ENCODE measurements at regions not wholly inside any gene's neighbourhood (a gene's known extent, or its start where the extent isn't known, plus 50 kb on each side); places are given as distances from the start of the nearest gene placed in this dataset.
"Not testable (repeated sequence)": the region's sequence is repeated elsewhere in the genome, so short reads cannot be mapped to it uniquely, and the experiment has no call there.

GRCh38 chr9:66803619-66804018 is 96.9 kb upstream of the ZNF658 start:
- 48% methylated on average over 1 of the region's 1 CpG for WGBS
- ATAC-seq; H3K27ac ChIP-seq (ENCODE audit: low read length); H3K27me3 ChIP-seq (ENCODE audit: control insufficient read depth, insufficient read depth); H3K4me1 ChIP-seq (ENCODE audit: control insufficient read depth, insufficient read depth, low read length); intact Hi-C loops (cut with DNase I); H3K9me3 ChIP-seq (ENCODE audit: control insufficient read depth, low read length); H3K4me3 ChIP-seq (ENCODE audit: low read length); DNase-seq: not testable (repeated sequence)

DNA sequence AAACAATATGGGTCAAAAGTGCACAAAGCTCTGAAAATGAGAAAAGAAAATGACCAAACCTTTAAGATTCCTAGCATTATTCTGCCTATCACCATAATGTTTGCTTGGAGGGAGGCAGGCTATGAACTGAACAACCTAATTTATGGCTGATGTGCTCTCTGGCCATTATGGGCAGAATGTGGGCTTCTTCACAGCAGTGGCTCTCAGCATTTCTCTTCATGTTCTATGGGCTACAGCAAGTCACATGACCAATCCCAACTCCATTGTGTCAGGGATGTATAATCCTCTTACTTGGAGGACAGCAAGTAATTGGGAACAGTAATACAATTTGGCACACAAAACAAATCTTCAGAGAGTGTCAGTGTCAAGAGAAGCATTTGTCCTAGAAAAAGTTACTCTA is 90.3 kb upstream of the ZNF658 start:
- DNase-seq; ATAC-seq; H3K4me3 ChIP-seq (ENCODE audit: low read length); intact Hi-C loops (cut with DNase I); H3K27me3 ChIP-seq (ENCODE audit: control insufficient read depth, insufficient read depth); H3K9me3 ChIP-seq (ENCODE audit: control insufficient read depth, low read length); H3K4me1 ChIP-seq (ENCODE audit: control insufficient read depth, insufficient read depth, low read length); H3K27ac ChIP-seq (ENCODE audit: low read length): not testable (repeated sequence)

DNA sequence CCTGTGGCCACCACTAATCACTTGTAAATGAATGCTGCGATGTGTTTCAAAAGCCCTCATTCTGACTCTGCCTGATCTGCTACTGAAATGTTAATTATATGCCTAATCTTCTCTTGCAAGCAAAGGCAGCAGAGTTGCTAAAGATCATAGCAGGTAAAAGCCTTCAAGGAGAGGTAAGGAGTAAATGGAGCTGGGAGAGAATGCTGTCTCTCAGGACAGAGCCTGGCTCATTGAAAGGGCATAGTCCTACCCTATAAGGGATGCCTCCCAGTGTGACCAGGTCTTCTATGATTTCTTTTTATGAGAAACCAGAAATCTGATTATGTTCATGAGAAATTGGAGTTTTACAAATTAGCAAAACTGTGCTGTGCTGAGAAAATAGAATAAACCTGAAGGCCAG is 88.2 kb upstream of the ZNF658 start:
- H3K27ac ChIP-seq (ENCODE audit: low read length); H3K27me3 ChIP-seq (ENCODE audit: control insufficient read depth, insufficient read depth); H3K4me1 ChIP-seq (ENCODE audit: control insufficient read depth, insufficient read depth, low read length); DNase-seq; H3K9me3 ChIP-seq (ENCODE audit: control insufficient read depth, low read length); intact Hi-C loops (cut with DNase I); H3K4me3 ChIP-seq (ENCODE audit: low read length): not testable (repeated sequence)
- peak in 1 of 2 donors; percentile 36 for ATAC-seq
- WGBS: no CpG with 5 or more reads among the region's 1 CpG

GRCh38 chr9:66812967-66813366 is 87.6 kb upstream of the ZNF658 start:
- WGBS: 44% methylated on average over 2 of the region's 2 CpGs
- H3K4me1 ChIP-seq (ENCODE audit: control insufficient read depth, insufficient read depth, low read length); DNase-seq; H3K4me3 ChIP-seq (ENCODE audit: low read length); ATAC-seq; H3K27ac ChIP-seq (ENCODE audit: low read length); H3K27me3 ChIP-seq (ENCODE audit: control insufficient read depth, insufficient read depth); H3K9me3 ChIP-seq (ENCODE audit: control insufficient read depth, low read length); intact Hi-C loops (cut with DNase I): not testable (repeated sequence)

DNA sequence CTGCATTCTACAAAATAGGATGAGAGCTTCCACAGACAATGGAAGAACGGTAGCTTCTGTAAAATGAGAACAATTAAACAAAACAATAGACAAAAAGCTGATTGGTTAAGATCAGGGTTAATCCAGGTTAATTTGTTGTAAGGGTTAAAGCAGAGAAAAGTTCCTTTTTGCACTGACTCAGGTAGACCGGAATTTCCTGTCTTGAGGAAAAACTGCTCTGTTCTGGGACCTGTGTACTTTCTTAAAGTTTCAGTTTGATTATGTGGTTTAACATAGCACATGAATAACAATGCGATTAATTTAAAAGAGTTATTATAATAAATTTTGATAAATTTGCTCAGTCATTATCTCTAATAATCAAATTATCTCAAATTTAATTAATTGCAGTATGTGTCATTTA is 86.5 kb upstream of the ZNF658 start:
- H3K4me3 ChIP-seq (ENCODE audit: low read length); ATAC-seq; H3K4me1 ChIP-seq (ENCODE audit: control insufficient read depth, insufficient read depth, low read length); H3K27ac ChIP-seq (ENCODE audit: low read length); intact Hi-C loops (cut with DNase I); DNase-seq; H3K9me3 ChIP-seq (ENCODE audit: control insufficient read depth, low read length); H3K27me3 ChIP-seq (ENCODE audit: control insufficient read depth, insufficient read depth): not testable (repeated sequence)
- 69% methylated on average over 2 of the region's 3 CpGs for WGBS

- H3K4me3 ChIP-seq (ENCODE audit: low read length); DNase-seq; H3K9me3 ChIP-seq (ENCODE audit: control insufficient read depth, low read length); H3K27ac ChIP-seq (ENCODE audit: low read length); H3K27me3 ChIP-seq (ENCODE audit: control insufficient read depth, insufficient read depth); ATAC-seq; H3K4me1 ChIP-seq (ENCODE audit: control insufficient read depth, insufficient read depth, low read length); intact Hi-C loops (cut with DNase I): not testable (repeated sequence)
Measured at GRCh38 chr9:66819510-66819909, 81.0 kb upstream of the ZNF658 start.

- H3K27ac ChIP-seq (ENCODE audit: low read length); H3K9me3 ChIP-seq (ENCODE audit: control insufficient read depth, low read length); H3K27me3 ChIP-seq (ENCODE audit: control insufficient read depth, insufficient read depth); H3K4me3 ChIP-seq (ENCODE audit: low read length); ATAC-seq; H3K4me1 ChIP-seq (ENCODE audit: control insufficient read depth, insufficient read depth, low read length); intact Hi-C loops (cut with DNase I); DNase-seq: not testable (repeated sequence)
- 86% methylated on average over 3 of the region's 5 CpGs for WGBS
Measured at GRCh38 chr9:66820014-66820660, 80.4 kb upstream of the ZNF658 start.

DNA sequence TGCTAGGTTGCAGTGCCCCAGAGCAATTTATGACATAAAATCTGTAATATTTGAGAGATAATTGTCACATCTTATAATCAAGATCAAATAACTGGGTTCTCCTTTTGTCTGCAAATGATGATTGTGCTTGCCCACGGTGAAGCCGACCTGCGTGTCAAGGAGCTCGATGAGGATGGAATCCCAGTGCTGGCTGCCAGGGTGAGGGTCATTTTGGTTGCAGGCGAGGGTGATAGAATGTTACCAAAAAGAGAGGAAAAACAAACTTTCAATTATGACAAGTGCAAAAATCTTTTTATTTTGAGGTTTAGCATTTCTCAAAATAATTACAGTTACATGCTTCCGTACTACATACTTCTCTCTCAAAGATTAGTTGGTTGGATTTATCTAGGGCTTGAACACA is 76.4 kb upstream of the ZNF658 start:
- H3K4me3 ChIP-seq (ENCODE audit: low read length); H3K4me1 ChIP-seq (ENCODE audit: control insufficient read depth, insufficient read depth, low read length); intact Hi-C loops (cut with DNase I); DNase-seq; H3K27ac ChIP-seq (ENCODE audit: low read length); ATAC-seq; H3K27me3 ChIP-seq (ENCODE audit: control insufficient read depth, insufficient read depth); H3K9me3 ChIP-seq (ENCODE audit: control insufficient read depth, low read length): not testable (repeated sequence)
- WGBS: 86% methylated on average over 6 of the region's 6 CpGs

GRCh38 chr9:66829853-66830252 is 70.7 kb upstream of the ZNF658 start:
- H3K4me1 ChIP-seq (ENCODE audit: control insufficient read depth, insufficient read depth, low read length); intact Hi-C loops (cut with DNase I); H3K27me3 ChIP-seq (ENCODE audit: control insufficient read depth, insufficient read depth); DNase-seq; H3K9me3 ChIP-seq (ENCODE audit: control insufficient read depth, low read length); H3K27ac ChIP-seq (ENCODE audit: low read length); H3K4me3 ChIP-seq (ENCODE audit: low read length); ATAC-seq: not testable (repeated sequence)
- WGBS: 90% methylated on average over 13 of the region's 13 CpGs

DNA sequence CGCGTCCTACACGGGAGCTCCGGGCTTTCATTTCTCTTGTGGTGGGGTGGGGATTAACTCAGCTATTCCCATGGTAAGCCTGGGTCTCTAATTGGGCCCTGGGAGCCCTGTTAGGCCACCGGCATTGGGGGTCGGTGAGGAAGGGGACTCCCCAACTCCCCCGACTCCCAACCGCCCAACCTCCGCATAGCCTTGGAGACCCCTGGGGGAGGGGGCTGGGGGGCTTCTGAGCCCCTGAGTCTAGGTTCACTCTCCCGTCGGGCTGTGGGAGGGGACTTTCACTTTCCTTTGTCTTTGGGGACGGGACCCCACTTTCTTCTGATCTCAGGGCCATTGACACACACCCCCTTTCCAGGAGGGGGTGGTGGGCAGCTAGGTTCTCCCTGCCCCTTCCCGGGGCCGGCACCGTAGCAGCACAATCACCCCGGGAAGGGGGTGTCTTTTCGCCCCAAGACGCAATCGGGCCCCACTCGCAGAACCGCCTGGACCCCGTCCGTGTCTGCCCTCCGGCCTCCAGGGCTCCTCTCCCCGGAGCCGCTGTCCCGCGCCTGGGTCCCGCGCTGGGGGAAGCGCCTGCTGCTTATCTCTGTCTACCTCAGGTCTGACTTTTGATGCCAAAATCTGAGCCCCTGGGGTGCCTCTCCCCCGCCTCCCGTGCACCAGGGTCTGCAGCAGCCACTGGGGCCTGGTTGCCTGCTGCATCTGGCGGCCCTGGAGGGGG is 69.6 kb upstream of the ZNF658 start:
- peak in 1 of 3 donors; percentile 46 for DNase-seq
- H3K4me1 ChIP-seq (ENCODE audit: control insufficient read depth, insufficient read depth, low read length); H3K27me3 ChIP-seq (ENCODE audit: control insufficient read depth, insufficient read depth); H3K4me3 ChIP-seq (ENCODE audit: low read length); H3K27ac ChIP-seq (ENCODE audit: low read length); intact Hi-C loops (cut with DNase I); H3K9me3 ChIP-seq (ENCODE audit: control insufficient read depth, low read length): not testable (repeated sequence)
- 92% methylated on average over 16 of the region's 34 CpGs for WGBS
- peak; percentile 21 to 51 for ATAC-seq

DNA sequence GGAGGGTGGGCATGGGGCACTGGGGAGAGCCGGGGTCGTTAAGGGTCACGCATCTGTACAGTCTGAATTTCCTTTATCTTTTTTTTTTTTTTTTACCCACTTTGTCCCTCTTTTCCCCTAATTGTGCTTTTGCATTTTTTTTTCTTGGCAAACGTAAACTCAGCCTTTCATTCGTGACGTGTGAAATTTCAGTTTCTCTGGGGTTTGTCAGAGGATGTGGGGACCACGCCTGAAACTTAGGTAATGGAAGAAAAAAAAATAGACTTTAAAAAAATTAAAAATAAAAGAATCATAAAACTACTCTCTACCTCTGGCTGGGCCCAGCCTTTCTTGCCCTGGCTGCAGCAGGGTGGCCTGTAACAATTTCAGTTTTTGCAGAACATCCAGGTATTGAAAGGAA is 68.3 kb upstream of the ZNF658 start:
- H3K4me1 ChIP-seq (ENCODE audit: control insufficient read depth, insufficient read depth, low read length); H3K4me3 ChIP-seq (ENCODE audit: low read length); H3K9me3 ChIP-seq (ENCODE audit: control insufficient read depth, low read length); intact Hi-C loops (cut with DNase I); DNase-seq; H3K27ac ChIP-seq (ENCODE audit: low read length); H3K27me3 ChIP-seq (ENCODE audit: control insufficient read depth, insufficient read depth); ATAC-seq: not testable (repeated sequence)
- WGBS: 65% methylated on average over 1 of the region's 7 CpGs

Measured in right cardiac atrium (tissue), 5 donors.